ENCODE measurements at regions not wholly inside any gene's neighbourhood (a gene's known extent, or its start where the extent isn't known, plus 50 kb on each side); places are given as distances from the start of the nearest gene placed in this dataset.
A peak's percentile ranks its signal among the peaks of the same experiment; 100 is the strongest.
"Not testable (repeated sequence)": the region's sequence is repeated elsewhere in the genome, so short reads cannot be mapped to it uniquely, and the experiment has no call there.

- Mint-ChIP-seq H3K9me3 (no peaks in the 10 kb centered on the region), H3K27ac (no peak overlapping the region), H3K4me3 (no peak overlapping the region), H3K36me3 (ENCODE audit: low read depth) (no peaks in the 10 kb centered on the region), H3K4me1 (no peaks in the 10 kb centered on the region), H3K27me3 (no peaks in the 10 kb centered on the region)
- intact Hi-C loops (cut with micrococcal nuclease) = no loop called here
- DNase-seq = no peak
Measured at GRCh38 chr14:81986005-81986404, 452.4 kb upstream of the SEL1L start.

- H3K9me3 Mint-ChIP-seq = no peaks in the 10 kb centered on the region
- no peak for DNase-seq
- H3K27me3 Mint-ChIP-seq = no peaks in the 10 kb centered on the region
- H3K36me3 Mint-ChIP-seq (ENCODE audit: low read depth) = no peaks in the 10 kb centered on the region
- intact Hi-C loops (cut with micrococcal nuclease) = no loop called here
- H3K27ac Mint-ChIP-seq = no peak overlapping the region
- H3K4me1 Mint-ChIP-seq = no peaks in the 10 kb centered on the region
- H3K4me3 Mint-ChIP-seq = no peak overlapping the region
Measured at GRCh38 chr14:81989211-81989610, 455.6 kb upstream of the SEL1L start.

GRCh38 chr14:81990312-81990761 lies 456.7 kb upstream of the SEL1L start:
- intact Hi-C loops (cut with micrococcal nuclease) = loop anchor here (5.0 kb wide), 1 partner anchor 1472 kb away; no protein-coding TSS in a partner anchor
- no peak overlapping the region for H3K4me3 Mint-ChIP-seq
- H3K9me3 Mint-ChIP-seq = no peaks in the 10 kb centered on the region
- H3K36me3 Mint-ChIP-seq (ENCODE audit: low read depth) = no peaks in the 10 kb centered on the region
- no peaks in the 10 kb centered on the region for H3K27me3 Mint-ChIP-seq
- H3K4me1 Mint-ChIP-seq = no peaks in the 10 kb centered on the region
- peak; percentile 79 for DNase-seq
- no peak overlapping the region for H3K27ac Mint-ChIP-seq

GRCh38 chr14:81991998-81992397 lies 458.3 kb upstream of the SEL1L start:
- DNase-seq = no peak
- Mint-ChIP-seq H3K27ac (no peak overlapping the region), H3K4me1 (no peaks in the 10 kb centered on the region), H3K27me3 (no peaks in the 10 kb centered on the region), H3K36me3 (ENCODE audit: low read depth) (no peaks in the 10 kb centered on the region), H3K4me3 (no peak overlapping the region), H3K9me3 (no peaks in the 10 kb centered on the region)
- intact Hi-C loops (cut with micrococcal nuclease) = loop anchor here (5.0 kb wide), 1 partner anchor 1470 kb away; no protein-coding TSS in a partner anchor

- Mint-ChIP-seq H3K36me3 (ENCODE audit: low read depth) (no peaks in the 10 kb centered on the region), H3K4me3 (no peak overlapping the region), H3K4me1 (no peaks in the 10 kb centered on the region), H3K9me3 (no peaks in the 10 kb centered on the region), H3K27me3 (no peaks in the 10 kb centered on the region), H3K27ac (no peak overlapping the region)
- intact Hi-C loops (cut with micrococcal nuclease) = loop anchor here (5.0 kb wide), 1 partner anchor 1469 kb away; no protein-coding TSS in a partner anchor
- no peak for DNase-seq
Measured at GRCh38 chr14:81993432-81993831, 459.8 kb upstream of the SEL1L start.

- H3K27me3 Mint-ChIP-seq = no peaks in the 10 kb centered on the region
- H3K4me1 Mint-ChIP-seq = no peaks in the 10 kb centered on the region
- no peak for DNase-seq
- intact Hi-C loops (cut with micrococcal nuclease) = no loop called here
- no peaks in the 10 kb centered on the region for H3K9me3 Mint-ChIP-seq
- no peaks in the 10 kb centered on the region for H3K36me3 Mint-ChIP-seq (ENCODE audit: low read depth)
- no peak overlapping the region for H3K4me3 Mint-ChIP-seq
- H3K27ac Mint-ChIP-seq = no peak overlapping the region
Measured at GRCh38 chr14:82003426-82003825, 469.8 kb upstream of the SEL1L start.

- H3K4me3 Mint-ChIP-seq = no peak overlapping the region
- H3K9me3 Mint-ChIP-seq = no peaks in the 10 kb centered on the region
- no peaks in the 10 kb centered on the region for H3K4me1 Mint-ChIP-seq
- no peak for DNase-seq
- H3K27ac Mint-ChIP-seq = no peak overlapping the region
- H3K36me3 Mint-ChIP-seq (ENCODE audit: low read depth) = no peaks in the 10 kb centered on the region
- intact Hi-C loops (cut with micrococcal nuclease) = no loop called here
- H3K27me3 Mint-ChIP-seq = no peaks in the 10 kb centered on the region
Measured at GRCh38 chr14:82009076-82009475, 475.4 kb upstream of the SEL1L start.

- H3K27me3 Mint-ChIP-seq = no peaks in the 10 kb centered on the region
- DNase-seq = no peak
- no peaks in the 10 kb centered on the region for H3K36me3 Mint-ChIP-seq (ENCODE audit: low read depth)
- H3K4me3 Mint-ChIP-seq = no peak overlapping the region
- intact Hi-C loops (cut with micrococcal nuclease) = no loop called here
- H3K9me3 Mint-ChIP-seq = no peaks in the 10 kb centered on the region
- no peaks in the 10 kb centered on the region for H3K4me1 Mint-ChIP-seq
- H3K27ac Mint-ChIP-seq = no peak overlapping the region
Measured at GRCh38 chr14:82009993-82010392, 476.3 kb upstream of the SEL1L start.

- intact Hi-C loops (cut with micrococcal nuclease) = no loop called here
- Mint-ChIP-seq H3K36me3 (ENCODE audit: low read depth) (no peaks in the 10 kb centered on the region), H3K27ac (no peak overlapping the region), H3K4me3 (no peak overlapping the region), H3K4me1 (no peaks in the 10 kb centered on the region), H3K27me3 (no peaks in the 10 kb centered on the region), H3K9me3 (no peaks in the 10 kb centered on the region)
- DNase-seq = peak; percentile 29
Measured at GRCh38 chr14:82011460-82011859, 477.8 kb upstream of the SEL1L start.

- Mint-ChIP-seq H3K4me1 (no peaks in the 10 kb centered on the region), H3K36me3 (ENCODE audit: low read depth) (no peaks in the 10 kb centered on the region), H3K27me3 (no peaks in the 10 kb centered on the region), H3K4me3 (no peak overlapping the region), H3K9me3 (peaks cover 10% of the 10 kb centered on the region), H3K27ac (no peak overlapping the region)
- intact Hi-C loops (cut with micrococcal nuclease) = no loop called here
- DNase-seq = no peak
Measured at GRCh38 chr14:82029038-82029437, 495.4 kb upstream of the SEL1L start.

- no peaks in the 10 kb centered on the region for H3K36me3 Mint-ChIP-seq (ENCODE audit: low read depth)
- no peak overlapping the region for H3K4me3 Mint-ChIP-seq
- no peaks in the 10 kb centered on the region for H3K9me3 Mint-ChIP-seq
- intact Hi-C loops (cut with micrococcal nuclease) = no loop called here
- no peaks in the 10 kb centered on the region for H3K27me3 Mint-ChIP-seq
- no peak overlapping the region for H3K27ac Mint-ChIP-seq
- no peaks in the 10 kb centered on the region for H3K4me1 Mint-ChIP-seq
- no peak for DNase-seq
Measured at GRCh38 chr14:82035397-82035796, 501.7 kb upstream of the SEL1L start.

GRCh38 chr14:82038066-82038465 lies 504.4 kb upstream of the SEL1L start:
- H3K36me3 Mint-ChIP-seq (ENCODE audit: low read depth); H3K27me3 Mint-ChIP-seq; H3K4me1 Mint-ChIP-seq; H3K9me3 Mint-ChIP-seq; H3K27ac Mint-ChIP-seq; DNase-seq; intact Hi-C loops (cut with micrococcal nuclease); H3K4me3 Mint-ChIP-seq: not testable (repeated sequence)

GRCh38 chr14:82045339-82045738 lies 511.7 kb upstream of the SEL1L start:
- Mint-ChIP-seq H3K9me3 (no peaks in the 10 kb centered on the region), H3K27me3 (no peaks in the 10 kb centered on the region), H3K4me1 (no peaks in the 10 kb centered on the region), H3K4me3 (no peak overlapping the region), H3K36me3 (ENCODE audit: low read depth) (no peaks in the 10 kb centered on the region), H3K27ac (no peak overlapping the region)
- peak; percentile 8 for DNase-seq
- intact Hi-C loops (cut with micrococcal nuclease) = no loop called here

GRCh38 chr14:82046512-82047226 lies 513.0 kb upstream of the SEL1L start:
- Mint-ChIP-seq H3K27me3 (no peaks in the 10 kb centered on the region), H3K9me3 (no peaks in the 10 kb centered on the region), H3K27ac (no peak overlapping the region), H3K4me1 (no peaks in the 10 kb centered on the region), H3K36me3 (ENCODE audit: low read depth) (no peaks in the 10 kb centered on the region), H3K4me3 (no peak overlapping the region)
- intact Hi-C loops (cut with micrococcal nuclease) = no loop called here
- DNase-seq = peak; percentile 1
